HG03066 (cell line): ENCODE measurements at regions not wholly inside any gene's neighbourhood (a gene's known extent, or its start where the extent isn't known, plus 50 kb on each side); places are given as distances from the start of the nearest gene placed in this dataset.

Source experiments
- ATAC-seq: cut with Tn5 transposase; IDR thresholded peaks from one replicate; pipeline ENCODE4 v1.9.1; 2021; ENCODE audit warnings: low read depth; ENCODE audit not compliant: unreplicated experiment

GRCh38 chr18:55095584-55095983, 136.3 kb upstream of the CCDC68 start:
- ATAC-seq: no peak

DNA sequence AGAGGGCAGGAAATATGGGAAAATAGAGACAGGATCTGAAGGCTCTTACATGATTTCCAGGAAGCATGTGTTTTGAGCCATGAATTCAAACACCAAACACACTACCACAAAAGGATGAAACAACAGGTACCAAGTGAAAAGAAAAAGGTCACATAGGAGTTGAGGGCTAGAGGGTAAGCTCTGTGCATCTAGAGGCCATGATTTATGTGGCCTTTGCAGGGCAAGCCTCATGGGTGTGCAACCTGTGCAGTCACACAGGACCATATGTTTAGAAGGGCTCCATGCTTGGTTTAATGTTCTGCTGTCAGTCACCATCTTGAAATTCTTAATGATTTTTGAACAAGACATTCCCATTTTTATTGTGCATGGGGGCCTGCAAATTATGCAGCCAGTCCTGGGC, 134.5 kb upstream of the CCDC68 start:
- no peak for ATAC-seq

DNA sequence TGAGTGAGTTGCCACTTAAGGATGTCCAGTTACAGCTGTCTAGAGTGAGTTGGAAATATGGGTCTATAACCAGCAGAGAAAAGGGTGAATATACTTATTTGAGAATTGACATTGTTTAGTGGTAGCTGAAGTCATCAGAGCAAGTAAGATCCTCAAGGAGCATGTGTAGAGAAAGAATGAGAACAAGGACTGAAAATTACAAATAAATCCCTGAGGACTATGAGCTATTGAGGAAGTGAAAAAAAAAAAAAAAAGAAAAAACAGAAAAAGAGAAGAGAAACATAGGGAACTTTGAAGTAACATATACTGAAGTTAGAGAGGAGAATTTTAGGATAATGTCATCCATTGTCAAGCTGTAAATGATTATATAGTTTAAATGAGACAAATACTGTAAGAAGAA, 134.0 kb upstream of the CCDC68 start:
- ATAC-seq: no peak

DNA sequence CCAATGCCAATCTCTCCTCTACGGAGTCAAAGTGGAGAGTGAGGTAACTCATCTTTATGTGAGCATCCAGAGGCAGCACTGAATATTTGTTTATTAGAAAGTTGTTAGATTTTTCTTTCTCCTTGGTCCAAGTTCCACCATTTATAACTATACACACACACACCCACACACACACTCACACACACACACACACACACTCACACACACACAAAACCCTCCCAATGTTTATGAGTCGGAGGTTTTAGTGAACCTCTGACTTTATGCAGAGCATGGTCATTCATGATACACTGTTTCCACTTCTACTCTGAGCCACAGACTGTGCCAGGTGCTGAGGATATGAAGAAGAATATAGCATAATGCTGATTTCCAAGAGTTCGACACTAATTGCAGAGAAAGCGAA, 132.9 kb upstream of the CCDC68 start:
- no peak for ATAC-seq

DNA sequence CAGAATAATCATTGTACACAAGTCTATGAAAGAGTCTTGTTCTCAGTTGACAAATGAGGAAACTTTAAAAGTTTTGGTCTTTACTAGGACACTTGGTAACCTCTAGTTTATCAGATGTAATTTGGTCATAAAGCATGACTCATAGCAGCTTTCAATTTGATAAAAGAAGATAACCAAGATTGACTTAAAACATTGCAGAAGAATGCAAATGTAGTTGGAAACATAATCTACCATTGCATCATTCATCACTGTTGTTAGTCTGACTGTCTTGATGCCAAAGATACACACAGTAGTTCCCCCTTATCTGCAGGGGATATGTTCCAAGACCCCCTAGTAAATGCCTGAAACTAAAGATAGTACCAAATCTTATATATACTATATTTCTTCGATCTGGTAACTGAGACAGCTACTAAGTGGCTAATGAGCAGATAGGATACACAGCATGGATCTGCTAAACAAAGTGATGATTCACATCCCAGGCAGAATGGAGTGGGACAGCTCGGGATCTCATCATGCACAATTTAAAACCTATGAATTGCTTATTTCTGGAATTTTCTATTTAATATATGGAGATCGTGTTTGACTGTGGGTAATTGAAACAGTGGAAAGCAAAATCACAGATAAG, 131.4 kb upstream of the CCDC68 start:
- ATAC-seq: no peak

- ATAC-seq: no peak
Measured at GRCh38 chr18:55089610-55090009, 130.3 kb upstream of the CCDC68 start.

DNA sequence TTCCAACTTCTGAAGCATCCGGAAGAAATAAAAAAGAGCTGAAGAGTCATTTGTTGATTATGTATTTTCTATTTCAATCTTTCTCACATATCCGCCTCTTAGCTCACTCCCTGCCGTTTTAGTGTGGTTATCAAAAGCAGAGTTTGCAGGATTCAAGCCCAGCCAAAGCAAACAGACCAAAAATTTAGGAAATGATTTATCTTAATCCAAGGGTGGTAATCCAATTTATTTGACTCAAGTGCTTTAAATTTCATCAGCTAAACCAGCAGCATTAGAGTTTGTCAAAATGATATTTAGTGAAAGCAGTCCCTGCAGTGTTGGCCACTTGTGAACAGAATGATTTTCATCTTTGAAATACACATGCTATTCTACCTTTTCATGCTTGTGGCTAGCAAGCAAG, 129.3 kb upstream of the CCDC68 start:
- no peak for ATAC-seq

GRCh38 chr18:55088000-55088401, 128.7 kb upstream of the CCDC68 start:
- ATAC-seq: no peak

DNA sequence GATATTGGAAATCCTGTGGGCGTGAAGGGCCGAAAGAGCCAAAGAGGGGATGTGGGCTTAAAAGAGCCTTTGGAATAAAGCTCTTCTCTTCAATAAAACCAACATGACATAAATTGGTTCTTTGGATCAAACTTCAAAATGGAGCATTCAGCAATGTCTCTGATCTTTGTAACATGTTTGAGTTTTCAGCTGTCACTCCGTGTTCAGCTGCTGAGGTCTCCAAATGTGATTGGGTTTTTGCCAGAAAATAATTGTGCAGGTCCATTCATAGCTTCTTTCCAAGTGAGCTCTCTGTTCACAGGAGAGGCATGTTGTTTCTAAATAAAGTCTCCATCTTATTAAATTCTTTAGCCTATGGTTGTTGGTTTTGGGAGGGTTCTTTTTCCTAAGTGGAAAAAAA, 127.6 kb upstream of the CCDC68 start:
- ATAC-seq: no peak

DNA sequence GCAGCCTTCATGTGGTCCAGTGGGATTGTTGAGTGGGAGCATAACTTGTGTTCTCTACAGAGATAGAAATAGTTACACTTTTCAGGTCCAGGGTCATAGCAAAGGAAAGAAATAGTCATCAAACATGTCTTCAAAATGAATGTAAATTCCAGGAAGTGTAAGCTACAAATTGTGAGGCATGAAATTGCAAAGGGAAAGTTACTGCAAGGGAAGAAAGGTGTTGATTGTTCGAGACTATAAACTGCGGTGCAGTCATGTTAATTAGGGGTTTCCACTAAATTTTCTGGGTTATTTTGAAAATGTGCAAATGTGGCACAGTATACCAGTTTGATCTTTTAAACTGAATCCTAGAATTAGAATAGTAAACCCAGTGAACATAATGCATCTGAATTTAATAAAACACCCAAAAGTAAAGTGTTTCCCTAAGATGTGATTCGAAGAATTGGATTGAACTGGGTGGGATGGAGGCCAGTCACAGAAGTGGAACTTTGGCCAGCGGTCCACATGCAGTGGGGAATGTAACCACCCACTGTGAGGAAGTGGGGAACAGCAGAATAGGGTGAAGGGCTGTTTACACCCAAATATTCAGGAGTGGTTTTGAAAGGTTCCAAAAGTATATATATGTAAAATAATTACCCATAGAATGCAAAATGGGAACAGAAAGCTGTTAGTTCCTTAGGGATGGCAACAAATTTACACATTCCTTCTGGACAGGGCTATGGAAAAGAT, 126.5 kb upstream of the CCDC68 start:
- no peak for ATAC-seq

GRCh38 chr18:55084550-55084949, 125.3 kb upstream of the CCDC68 start:
- ATAC-seq: no peak

DNA sequence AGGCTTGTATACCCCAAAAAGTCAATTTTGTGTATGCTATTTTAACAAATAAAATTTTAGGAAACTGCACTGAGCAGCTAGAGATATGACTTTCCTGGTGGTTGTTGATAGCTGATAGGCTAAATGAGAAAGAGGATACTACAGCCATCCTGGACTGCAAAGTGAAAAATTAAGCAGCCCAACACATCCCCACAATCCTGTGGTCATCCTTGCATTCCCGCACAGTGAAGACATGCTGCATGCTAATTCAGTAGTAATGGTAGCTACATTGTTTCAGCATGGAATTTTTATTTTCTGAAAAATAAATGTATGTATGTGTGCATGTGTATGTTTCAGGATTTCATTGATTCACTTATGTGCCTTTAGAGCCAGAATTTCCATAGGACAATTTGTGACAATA, 124.2 kb upstream of the CCDC68 start:
- ATAC-seq: no peak

DNA sequence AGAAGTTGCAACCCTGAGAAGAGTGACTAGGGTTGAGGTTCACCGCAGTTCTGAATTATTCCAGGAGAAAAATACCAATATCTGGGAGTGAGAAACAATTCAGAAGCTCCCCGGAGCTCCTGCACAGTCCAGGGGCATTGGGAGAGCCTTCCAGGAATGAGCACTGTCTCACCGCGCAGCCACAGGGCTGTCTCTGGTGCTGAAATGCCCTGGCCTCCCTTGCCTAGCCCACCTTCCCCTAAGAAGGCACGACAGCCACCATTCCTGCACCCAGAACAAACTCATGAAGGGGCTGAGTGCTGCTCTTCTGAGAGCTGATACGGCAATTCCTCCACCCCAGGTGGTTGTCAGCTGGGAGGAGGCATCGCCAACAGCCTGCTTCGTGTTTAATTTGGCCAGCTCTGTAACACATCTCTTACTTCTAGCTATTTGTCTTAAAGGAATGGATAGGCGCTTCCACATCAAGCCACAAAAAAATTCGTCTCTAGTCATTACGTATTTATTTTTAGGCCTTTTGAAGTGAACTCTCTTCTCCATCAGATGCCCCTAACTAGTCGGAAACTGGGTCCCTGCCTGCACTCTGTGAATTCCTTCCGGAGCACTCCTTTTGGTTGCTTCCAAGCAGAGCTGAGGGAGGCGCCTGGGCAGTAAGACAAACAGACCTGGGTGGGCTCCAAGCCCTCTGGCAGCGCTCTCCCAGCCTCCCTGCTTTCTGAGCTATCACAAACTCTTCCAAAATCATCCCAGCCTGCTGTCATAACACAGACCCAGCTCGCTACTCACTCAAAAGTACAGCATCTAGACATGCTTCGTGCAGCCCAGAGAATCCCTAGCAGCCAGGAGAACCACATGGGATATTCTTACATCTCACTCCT, 120.5 kb upstream of the CCDC68 start:
- ATAC-seq: no peak

GRCh38 chr18:55079067-55079466, 119.8 kb upstream of the CCDC68 start:
- ATAC-seq: no peak

DNA sequence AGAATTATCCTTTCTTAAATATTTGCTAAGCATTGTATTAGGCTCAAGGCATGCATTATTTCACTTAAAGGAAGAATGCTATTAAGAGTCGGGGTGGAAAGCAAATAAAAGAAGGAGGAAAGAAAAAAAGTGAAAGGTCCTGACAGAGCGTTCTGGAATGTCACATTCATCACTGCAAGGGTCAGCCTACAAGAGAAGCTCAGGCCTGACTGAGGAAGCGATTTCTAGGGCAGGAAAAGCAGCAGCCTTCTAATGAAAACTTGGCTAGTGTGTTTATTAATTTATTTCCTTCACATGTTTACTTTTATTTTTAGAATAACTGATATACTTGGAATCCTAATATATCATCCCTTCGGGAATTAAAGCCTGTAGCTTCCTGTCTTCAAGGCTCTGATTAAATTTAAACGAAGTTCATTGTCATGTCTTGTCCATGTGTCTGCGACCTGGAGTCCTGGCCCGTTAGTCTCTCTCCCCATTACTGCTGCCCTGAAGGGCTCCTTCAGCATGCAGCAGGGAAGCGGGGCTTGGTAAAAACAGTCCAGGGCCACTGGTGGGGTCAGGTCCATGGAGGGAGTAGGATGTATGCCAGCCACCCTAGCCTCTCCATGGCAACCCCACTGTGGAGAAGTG, 119.2 kb upstream of the CCDC68 start:
- ATAC-seq: no peak

DNA sequence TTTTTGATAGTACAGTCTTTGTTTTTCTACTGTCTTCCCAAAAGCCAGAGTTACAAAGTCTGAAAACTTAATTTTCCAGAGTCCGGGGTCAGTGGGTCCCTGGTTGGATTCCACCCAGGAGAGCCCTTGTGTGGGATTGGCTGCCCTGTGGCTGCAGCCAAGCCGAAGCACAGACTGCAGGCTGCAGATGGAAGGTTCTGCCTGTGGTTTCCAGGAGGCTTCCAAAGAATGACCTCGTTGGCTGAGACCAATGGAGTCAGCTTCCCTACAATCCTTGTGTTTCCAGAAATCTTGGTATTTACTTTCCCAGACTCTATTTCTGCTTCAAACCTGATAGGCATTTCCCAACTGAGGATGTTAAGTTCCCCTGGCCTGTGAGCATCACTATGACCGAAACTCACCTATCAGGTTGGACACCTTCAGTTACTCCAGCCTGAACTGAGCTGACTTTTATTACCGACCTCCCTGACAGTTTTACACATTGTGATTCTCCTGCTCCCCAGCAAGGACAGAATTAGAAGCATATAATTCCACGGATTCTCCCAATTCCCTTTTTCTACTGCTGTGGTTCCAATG, 117.5 kb upstream of the CCDC68 start:
- ATAC-seq: no peak

GRCh38 chr18:55073834-55074233, 114.6 kb upstream of the CCDC68 start:
- no peak for ATAC-seq

GRCh38 chr18:55073116-55073515, 113.9 kb upstream of the CCDC68 start:
- ATAC-seq: no peak

- no peak for ATAC-seq
Measured at GRCh38 chr18:55072698-55073097, 113.4 kb upstream of the CCDC68 start.

- ATAC-seq: no peak
Measured at GRCh38 chr18:55072181-55072580, 112.9 kb upstream of the CCDC68 start.

DNA sequence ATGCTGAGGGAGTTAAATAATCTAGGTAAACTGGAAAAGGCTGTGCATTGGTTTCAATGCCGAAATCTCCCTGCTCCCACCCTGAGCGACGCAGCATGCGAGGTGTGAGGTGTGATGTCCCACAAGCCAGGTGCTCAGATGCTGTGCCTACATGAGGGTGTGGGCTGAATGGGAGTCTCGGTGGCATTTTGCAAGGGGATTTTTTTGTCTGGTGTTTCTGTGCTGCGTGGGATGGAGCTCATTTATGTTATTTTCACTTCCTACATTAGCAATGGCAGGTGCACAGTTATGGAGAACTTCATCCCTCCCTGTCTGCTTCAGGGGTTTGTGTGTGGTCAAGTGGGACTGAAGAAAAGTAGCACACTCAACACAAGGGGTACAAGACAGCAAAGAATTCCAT, 110.2 kb upstream of the CCDC68 start:
- ATAC-seq: peak; percentile 78
